IMR-90 (cell line): ENCODE measurements at regions not wholly inside any gene's neighbourhood (a gene's known extent, or its start where the extent isn't known, plus 50 kb on each side); places are given as distances from the start of the nearest gene placed in this dataset.

Experiments used
- ATAC-seq: fragments of 200-7000 bp; cut with Tn5 transposase; 2 replicates; pipeline ENCODE4 v1.9.1; 2020; ENCODE audit warnings: low read depth, mild to moderate bottlenecking, moderate library complexity
- BruUV-seq: library from RNA; stranded (reverse); fragments of 400-500 nt; replicated peaks from 2 replicates; lab custom pipeline; 2021; lab: Mats Ljungman, UMichigan
- CTCF ChIA-PET: fragments of 300-600 bp; formaldehyde crosslinking; extraction: SDS; loops from one replicate; lab custom pipeline; 2021; ENCODE audit warnings: antibody characterized with exemption; lab: Yijun Ruan, JAX
- POLR2A ChIA-PET: fragments of 300-600 bp; sonication (Branson Sonifier 250); formaldehyde crosslinking; loops from one replicate; lab custom pipeline; 2022; ENCODE audit warnings: antibody characterized with exemption; ENCODE audit not compliant: unreplicated experiment; lab: Charles Lee
- DNase-seq: peaks from one replicate; pipeline ENCODE4 v3.0.0; 2013
- H2AFZ ChIP-seq: replicated peaks from 2 replicates; pipeline ENCODE3; 2013; ENCODE audit warnings: low read length, mild to moderate bottlenecking; ENCODE audit not compliant: poor library complexity
- H2AK5ac ChIP-seq: 2 replicates; pipeline ENCODE4 v1.6.1; 2013; ENCODE audit warnings: low read depth, low read length, inconsistent platforms
- H2AK9ac ChIP-seq: replicated peaks from 2 replicates; pipeline ENCODE3; 2013; ENCODE audit warnings: mild to moderate bottlenecking, low read depth, low read length, moderate library complexity; ENCODE audit not compliant: poor library complexity
- H2BK120ac ChIP-seq: 2 replicates; pipeline ENCODE4 v1.6.1; 2013; ENCODE audit warnings: low read depth, low read length, inconsistent platforms
- H2BK15ac ChIP-seq: 3 replicates; pipeline ENCODE4 v1.6.1; 2013; ENCODE audit warnings: low read depth, low read length, inconsistent platforms
- H2BK20ac ChIP-seq: 2 replicates; pipeline ENCODE4 v1.6.1; 2013; ENCODE audit warnings: low read depth, mild to moderate bottlenecking, inconsistent platforms, low read length, moderate library complexity
- H2BK5ac ChIP-seq: 2 replicates; pipeline ENCODE4 v1.6.1; 2013; ENCODE audit warnings: mild to moderate bottlenecking, low read depth, low read length, inconsistent platforms; ENCODE audit not compliant: poor library complexity, severe bottlenecking
- H3K14ac ChIP-seq: replicated peaks from 2 replicates; pipeline ENCODE4 v1.6.1; 2013; ENCODE audit warnings: low read depth, low read length, inconsistent platforms
- H3K18ac ChIP-seq: 2 replicates; pipeline ENCODE4 v1.6.1; 2013; ENCODE audit warnings: low read depth, low read length, control low read depth
- H3K23ac ChIP-seq: 2 replicates; pipeline ENCODE4 v1.6.1; 2013; ENCODE audit warnings: low read depth, low read length, inconsistent platforms
- H3K27ac ChIP-seq: 2 replicates; pipeline ENCODE4 v1.5.1; 2013; ENCODE audit warnings: mild to moderate bottlenecking, control low read depth, low read length; ENCODE audit not compliant: insufficient read depth
- H3K27me3 ChIP-seq: 2 replicates; pipeline ENCODE4 v1.6.1; 2013; ENCODE audit warnings: low read length; ENCODE audit not compliant: control insufficient read depth, insufficient read depth
- H3K36me3 ChIP-seq: 2 replicates; pipeline ENCODE4 v1.6.1; 2013; ENCODE audit warnings: low read length, mixed read lengths; ENCODE audit not compliant: control insufficient read depth, insufficient read depth
- H3K4ac ChIP-seq: 2 replicates; pipeline ENCODE4 v1.6.1; 2013; ENCODE audit warnings: low read depth, low read length, inconsistent platforms
- H3K4me1 ChIP-seq: 2 replicates; pipeline ENCODE4 v1.6.1; 2013; ENCODE audit warnings: low read length, mixed read lengths; ENCODE audit not compliant: control insufficient read depth, insufficient read depth
- H3K4me2 ChIP-seq: 2 replicates; pipeline ENCODE4 v1.6.1; 2013; ENCODE audit warnings: low read depth, mild to moderate bottlenecking, control low read depth, low read length, moderate library complexity
- H3K4me3 ChIP-seq: 2 replicates; pipeline ENCODE4 v1.5.1; 2013; ENCODE audit warnings: low read depth, mild to moderate bottlenecking, control low read depth, low read length, moderate library complexity; ENCODE audit not compliant: insufficient read depth
- H3K56ac ChIP-seq: 2 replicates; pipeline ENCODE4 v1.6.1; 2013; ENCODE audit warnings: low read length, inconsistent platforms; ENCODE audit not compliant: insufficient read depth; ENCODE audit errors: extremely low read depth
- H3K79me1 ChIP-seq, 2 experiments: 2 replicates each; pipeline ENCODE4 v1.6.1; 2013; ENCODE audit warnings: low read length in 2 of 2, inconsistent platforms in 1 of 2, low read depth in 1 of 2
- H3K9ac ChIP-seq: 2 replicates; pipeline ENCODE4 v1.6.1; 2013; ENCODE audit warnings: low read depth, low read length, control low read depth
- H3K9me1 ChIP-seq: 2 replicates; pipeline ENCODE4 v1.6.1; 2013; ENCODE audit warnings: low read length, inconsistent platforms; ENCODE audit not compliant: insufficient read depth
- H3K9me3 ChIP-seq: 2 replicates; pipeline ENCODE4 v1.6.1; 2013; ENCODE audit warnings: low read length; ENCODE audit not compliant: control insufficient read depth, insufficient read depth
- H4K20me1 ChIP-seq: 2 replicates; pipeline ENCODE4 v1.6.1; 2013; ENCODE audit warnings: low read length, inconsistent platforms; ENCODE audit not compliant: insufficient read depth
- H4K5ac ChIP-seq: 2 replicates; pipeline ENCODE4 v1.6.1; 2013; ENCODE audit warnings: mild to moderate bottlenecking, low read depth, low read length, control low read depth
- H4K8ac ChIP-seq, 2 experiments: 2 replicates each; pipeline ENCODE4 v1.6.1; 2013; ENCODE audit warnings: low read depth in 2 of 2, low read length in 2 of 2, control low read depth in 1 of 2, inconsistent platforms in 1 of 2
- H4K91ac ChIP-seq: 2 replicates; pipeline ENCODE4 v1.6.1; 2013; ENCODE audit warnings: low read depth, low read length, inconsistent platforms; ENCODE audit not compliant: insufficient read depth
- BHLHE40 ChIP-seq: fragments of 150-350 bp; IDR thresholded peaks from 2 replicates; pipeline ENCODE4 v1.6.1; 2016; ENCODE audit warnings: mild to moderate bottlenecking, low read depth, low read length
- CEBPB ChIP-seq: IDR thresholded peaks from 2 replicates; pipeline ENCODE4 v1.6.1; 2012; ENCODE audit warnings: low read depth, low read length, improper control_type of control experiment
- ELK1 ChIP-seq: fragments of 150-350 bp; IDR thresholded peaks from 2 replicates; pipeline ENCODE4 v1.6.1; 2016; ENCODE audit warnings: low read depth, mild to moderate bottlenecking, low read length, moderate library complexity, borderline replicate concordance
- FOS ChIP-seq: fragments of 150-350 bp; IDR thresholded peaks from 2 replicates; pipeline ENCODE4 v1.6.1; 2016; ENCODE audit warnings: low read depth, low read length
- MAFK ChIP-seq: IDR thresholded peaks from 2 replicates; pipeline ENCODE4 v1.6.1; 2012; ENCODE audit warnings: low read depth, low read length, improper control_type of control experiment
- MAZ ChIP-seq: IDR thresholded peaks from 2 replicates; pipeline ENCODE4 v1.6.1; 2012; ENCODE audit warnings: low read depth, mild to moderate bottlenecking, low read length, improper control_type of control experiment, moderate library complexity, borderline replicate concordance
- MXI1 ChIP-seq: IDR thresholded peaks from 2 replicates; pipeline ENCODE4 v1.6.1; 2012; ENCODE audit warnings: low read depth, mild to moderate bottlenecking, low read length, moderate library complexity, borderline replicate concordance
- NFE2L2 ChIP-seq: fragments of 150-350 bp; IDR thresholded peaks from 2 replicates; pipeline ENCODE4 v1.6.1; 2016; ENCODE audit warnings: low read depth, mild to moderate bottlenecking, low read length
- POLR2A ChIP-seq: IDR thresholded peaks from 2 replicates; pipeline ENCODE4 v1.6.1; 2012; ENCODE audit warnings: mild to moderate bottlenecking, low read depth, low read length
- RCOR1 ChIP-seq: IDR thresholded peaks from 2 replicates; pipeline ENCODE4 v1.6.1; 2012; ENCODE audit warnings: mild to moderate bottlenecking, low read length, improper control_type of control experiment; ENCODE audit not compliant: insufficient replicate concordance
- RFX5 ChIP-seq: IDR thresholded peaks from 2 replicates; pipeline ENCODE4 v1.8.0; 2012; ENCODE audit warnings: low read depth, mild to moderate bottlenecking, low read length, moderate library complexity
- WGBS, 2 experiments: methylation state at CpG; one replicate each; pipeline versions ENCODE4 v1.1.5 to v1.1.7; 2013; ENCODE audit warnings: missing lambda C conversion rate in 2 of 2; ENCODE audit not compliant: insufficient read length in 1 of 2; ENCODE audit errors: extremely low coverage in 2 of 2; 5-methylcytosine and 5-hydroxymethylcytosine counted together
- dilution Hi-C: fragments of 300-500 bp; cut with HindIII; formaldehyde crosslinking; loops from one replicate; pipeline ENCODE4 v1.14.3; 2018; ENCODE audit warnings: low sequenced_read_pairs; ENCODE audit not compliant: unreplicated experiment
- in situ Hi-C: fragments of 300-500 bp; cut with MboI; formaldehyde crosslinking; loops from 3 replicates; pipeline ENCODE4 v1.14.3; 2019; ENCODE audit warnings: low sequenced_read_pairs, inconsistent platforms, mixed read lengths
- intact Hi-C: fragments of 100-400 bp; cut with micrococcal nuclease; formaldehyde crosslinking; loops from 2 replicates; pipeline ENCODE4 v1.10.0; 2022
- TF ChIP-seq, protein P1 (sequence below): fragments of 150-350 bp; IDR thresholded peaks from 2 replicates; pipeline ENCODE4 v1.6.1; 2017; ENCODE audit warnings: mild to moderate bottlenecking, antibody characterized with exemption, low read length, low read depth
- TF ChIP-seq, protein P2 (sequence below): conservative IDR thresholded peaks from 2 replicates; pipeline ENCODE4 v1.5.1; 2012; ENCODE audit warnings: mild to moderate bottlenecking, low read depth, low read length, improper control_type of control experiment

DNA sequence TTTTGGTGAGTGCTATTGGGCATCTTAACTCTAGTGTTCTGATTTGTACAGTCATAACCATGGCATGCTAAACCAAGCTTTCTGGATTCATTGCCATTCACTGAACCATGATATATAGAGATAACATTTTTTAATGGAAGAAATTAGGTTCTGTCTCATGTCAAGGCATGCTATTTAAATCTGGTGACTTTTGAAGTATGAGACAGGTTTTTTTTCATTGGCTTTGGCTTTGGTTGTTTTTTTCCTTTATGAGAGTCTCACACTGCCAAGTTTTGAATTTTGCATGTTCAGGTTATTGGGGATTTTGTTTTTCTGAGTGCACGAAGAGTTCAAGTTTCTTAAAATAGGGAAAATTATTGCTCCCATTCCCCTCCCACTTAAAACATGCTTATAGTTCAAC, 141.3 kb upstream of the ADAMTS5 start:
- no peaks in the 10 kb centered on the region for H3K9me1 ChIP-seq
- no peak overlapping the region for H3K4me3 ChIP-seq
- H2BK5ac ChIP-seq = no peak overlapping the region
- TF ChIP-seq RCOR1 (no peak), NFE2L2 (no peak), RFX5 (no peak), POLR2A (no peak), FOS (no peak), MXI1 (no peak), BHLHE40 (no peak), MAZ (no peak), MAFK (no peak), ELK1 (no peak), CEBPB (no peak)
- TF ChIP-seq, protein P1, sequence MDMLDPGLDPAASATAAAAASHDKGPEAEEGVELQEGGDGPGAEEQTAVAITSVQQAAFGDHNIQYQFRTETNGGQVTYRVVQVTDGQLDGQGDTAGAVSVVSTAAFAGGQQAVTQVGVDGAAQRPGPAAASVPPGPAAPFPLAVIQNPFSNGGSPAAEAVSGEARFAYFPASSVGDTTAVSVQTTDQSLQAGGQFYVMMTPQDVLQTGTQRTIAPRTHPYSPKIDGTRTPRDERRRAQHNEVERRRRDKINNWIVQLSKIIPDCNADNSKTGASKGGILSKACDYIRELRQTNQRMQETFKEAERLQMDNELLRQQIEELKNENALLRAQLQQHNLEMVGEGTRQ = no peak
- TF ChIP-seq, protein P2, sequence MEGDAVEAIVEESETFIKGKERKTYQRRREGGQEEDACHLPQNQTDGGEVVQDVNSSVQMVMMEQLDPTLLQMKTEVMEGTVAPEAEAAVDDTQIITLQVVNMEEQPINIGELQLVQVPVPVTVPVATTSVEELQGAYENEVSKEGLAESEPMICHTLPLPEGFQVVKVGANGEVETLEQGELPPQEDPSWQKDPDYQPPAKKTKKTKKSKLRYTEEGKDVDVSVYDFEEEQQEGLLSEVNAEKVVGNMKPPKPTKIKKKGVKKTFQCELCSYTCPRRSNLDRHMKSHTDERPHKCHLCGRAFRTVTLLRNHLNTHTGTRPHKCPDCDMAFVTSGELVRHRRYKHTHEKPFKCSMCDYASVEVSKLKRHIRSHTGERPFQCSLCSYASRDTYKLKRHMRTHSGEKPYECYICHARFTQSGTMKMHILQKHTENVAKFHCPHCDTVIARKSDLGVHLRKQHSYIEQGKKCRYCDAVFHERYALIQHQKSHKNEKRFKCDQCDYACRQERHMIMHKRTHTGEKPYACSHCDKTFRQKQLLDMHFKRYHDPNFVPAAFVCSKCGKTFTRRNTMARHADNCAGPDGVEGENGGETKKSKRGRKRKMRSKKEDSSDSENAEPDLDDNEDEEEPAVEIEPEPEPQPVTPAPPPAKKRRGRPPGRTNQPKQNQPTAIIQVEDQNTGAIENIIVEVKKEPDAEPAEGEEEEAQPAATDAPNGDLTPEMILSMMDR = no peak
- H4K91ac ChIP-seq = no peak overlapping the region
- H2AFZ ChIP-seq = no peak overlapping the region
- no peak for ATAC-seq
- H3K36me3 ChIP-seq = no peaks in the 10 kb centered on the region
- H3K14ac ChIP-seq = no peak overlapping the region
- no peak overlapping the region for H3K4ac ChIP-seq
- no peaks in the 10 kb centered on the region for H3K79me1 ChIP-seq
- POLR2A ChIA-PET = no interaction called here
- CTCF ChIA-PET = no interaction called here
- H2BK15ac ChIP-seq = no peak overlapping the region
- no peak overlapping the region for H2BK120ac ChIP-seq
- WGBS, 2 experiments = no CpG with 5 or more reads among the region's 1 CpG
- no peaks in the 10 kb centered on the region for H3K9me3 ChIP-seq
- H3K9ac ChIP-seq = no peak overlapping the region
- in situ Hi-C loops (no loop called here), intact Hi-C loops (no loop called here), dilution Hi-C loops (no loop called here)
- no peaks in the 10 kb centered on the region for H3K27me3 ChIP-seq
- no peak overlapping the region for H2BK20ac ChIP-seq
- DNase-seq = peak; percentile 3
- no peak overlapping the region for H3K23ac ChIP-seq
- no peak overlapping the region for H3K27ac ChIP-seq
- no peaks in the 10 kb centered on the region for H4K20me1 ChIP-seq
- H2AK5ac ChIP-seq = no peak overlapping the region
- H2AK9ac ChIP-seq = no peak overlapping the region
- H4K8ac ChIP-seq = no peak overlapping the region; a peak in 1 of 4 replicates
- H3K56ac ChIP-seq = no peak overlapping the region
- no TSS peak for BruUV-seq
- H4K5ac ChIP-seq = no peak overlapping the region
- H3K4me1 ChIP-seq = peaks cover 4% of the 10 kb centered on the region; the same call in 1 of the 2 replicates
- no peak overlapping the region for H3K4me2 ChIP-seq
- H3K18ac ChIP-seq = no peak overlapping the region
